Left ventricle myocardium inferior (tissue), 1 donor: ENCODE measurements at regions not wholly inside any gene's neighbourhood (a gene's known extent, or its start where the extent isn't known, plus 50 kb on each side); places are given as distances from the start of the nearest gene placed in this dataset.

Experiments used
- DNase-seq: peaks from one replicate; pipeline ENCODE4 v3.0.0-alpha.2; 2020
- H3K27ac ChIP-seq: fragments of 200-600 bp; replicated peaks from 2 replicates; pipeline ENCODE4 v1.8.0; 2021
- H3K27me3 ChIP-seq: fragments of 200-600 bp; 2 replicates; pipeline ENCODE4 v1.8.0; 2021; ENCODE audit warnings: low read depth
- H3K36me3 ChIP-seq: fragments of 200-600 bp; 2 replicates; pipeline ENCODE4 v1.8.0; 2021
- H3K4me1 ChIP-seq: fragments of 200-600 bp; 2 replicates; pipeline ENCODE4 v1.8.0; 2021
- H3K4me3 ChIP-seq: fragments of 200-600 bp; 2 replicates; pipeline ENCODE4 v1.8.0; 2021; ENCODE audit warnings: mild to moderate bottlenecking, moderate library complexity
- H3K9me3 ChIP-seq: fragments of 200-600 bp; replicated peaks from 2 replicates; pipeline ENCODE4 v1.8.0; 2021
- intact Hi-C: fragments of 100-400 bp; cut with micrococcal nuclease; formaldehyde crosslinking; loops from one replicate; pipeline ENCODE4 v1.11.0; 2022
- TF ChIP-seq, protein P1 (sequence below): fragments of 200-600 bp; IDR thresholded peaks from 2 replicates; pipeline ENCODE4 v1.8.0; 2021; ENCODE audit warnings: antibody characterized with exemption, mild to moderate bottlenecking, borderline replicate concordance
- donor health status: DM: no; HTN: yes; CAD: no; lungs with severe emphysema.

DNA sequence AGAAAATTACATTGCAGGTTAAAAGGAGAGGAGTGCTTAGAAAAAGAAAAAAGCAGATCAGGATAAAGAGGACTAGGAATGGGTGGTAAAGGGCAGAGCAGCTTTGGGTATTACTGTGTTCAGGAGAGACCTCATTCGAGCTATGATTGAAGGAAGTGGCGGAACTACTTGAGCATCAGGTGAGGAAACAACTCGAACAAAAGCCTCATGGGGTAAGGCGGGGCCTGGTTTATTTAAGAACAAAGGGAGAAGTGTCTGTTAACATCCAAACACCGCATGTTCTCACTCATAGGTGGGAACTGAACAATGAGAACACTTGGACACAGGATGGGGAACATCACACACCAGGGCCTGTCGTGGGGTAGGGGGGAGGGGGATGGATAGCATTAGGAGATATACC, 444.6 kb upstream of the CCDC196 start:
- H3K36me3 ChIP-seq, result no peaks in the 10 kb centered on the region
- no peak overlapping the region for H3K4me3 ChIP-seq
- TF ChIP-seq, protein P1, sequence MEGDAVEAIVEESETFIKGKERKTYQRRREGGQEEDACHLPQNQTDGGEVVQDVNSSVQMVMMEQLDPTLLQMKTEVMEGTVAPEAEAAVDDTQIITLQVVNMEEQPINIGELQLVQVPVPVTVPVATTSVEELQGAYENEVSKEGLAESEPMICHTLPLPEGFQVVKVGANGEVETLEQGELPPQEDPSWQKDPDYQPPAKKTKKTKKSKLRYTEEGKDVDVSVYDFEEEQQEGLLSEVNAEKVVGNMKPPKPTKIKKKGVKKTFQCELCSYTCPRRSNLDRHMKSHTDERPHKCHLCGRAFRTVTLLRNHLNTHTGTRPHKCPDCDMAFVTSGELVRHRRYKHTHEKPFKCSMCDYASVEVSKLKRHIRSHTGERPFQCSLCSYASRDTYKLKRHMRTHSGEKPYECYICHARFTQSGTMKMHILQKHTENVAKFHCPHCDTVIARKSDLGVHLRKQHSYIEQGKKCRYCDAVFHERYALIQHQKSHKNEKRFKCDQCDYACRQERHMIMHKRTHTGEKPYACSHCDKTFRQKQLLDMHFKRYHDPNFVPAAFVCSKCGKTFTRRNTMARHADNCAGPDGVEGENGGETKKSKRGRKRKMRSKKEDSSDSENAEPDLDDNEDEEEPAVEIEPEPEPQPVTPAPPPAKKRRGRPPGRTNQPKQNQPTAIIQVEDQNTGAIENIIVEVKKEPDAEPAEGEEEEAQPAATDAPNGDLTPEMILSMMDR, result no peak
- H3K27me3 ChIP-seq, result no peaks in the 10 kb centered on the region
- intact Hi-C loops, result no loop called here
- no peak for DNase-seq
- no peak overlapping the region for H3K27ac ChIP-seq
- peaks cover 28% of the 10 kb centered on the region for H3K4me1 ChIP-seq
- no peaks in the 10 kb centered on the region for H3K9me3 ChIP-seq

DNA sequence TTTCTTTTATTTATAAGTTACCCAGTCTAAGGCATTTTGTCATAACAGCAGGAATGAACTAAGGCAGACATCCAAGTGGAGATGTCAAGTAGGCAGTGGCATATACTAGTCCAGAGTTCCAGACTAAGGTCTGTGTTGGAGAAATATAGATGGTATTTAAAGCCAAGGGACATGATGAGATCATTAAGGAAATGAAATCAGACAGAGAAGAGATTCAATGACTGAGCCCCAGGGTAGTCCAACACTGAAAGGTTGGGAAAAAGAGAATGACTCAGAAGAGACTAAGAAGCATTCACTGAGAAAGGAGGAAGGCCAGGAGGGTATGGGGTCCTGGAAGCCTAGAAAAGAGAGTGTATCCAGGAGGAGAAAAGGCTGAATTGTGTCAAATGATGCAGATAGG, 442.2 kb upstream of the CCDC196 start:
- Histone ChIP-seq H3K27ac (no peak overlapping the region), H3K9me3 (no peaks in the 10 kb centered on the region)

DNA sequence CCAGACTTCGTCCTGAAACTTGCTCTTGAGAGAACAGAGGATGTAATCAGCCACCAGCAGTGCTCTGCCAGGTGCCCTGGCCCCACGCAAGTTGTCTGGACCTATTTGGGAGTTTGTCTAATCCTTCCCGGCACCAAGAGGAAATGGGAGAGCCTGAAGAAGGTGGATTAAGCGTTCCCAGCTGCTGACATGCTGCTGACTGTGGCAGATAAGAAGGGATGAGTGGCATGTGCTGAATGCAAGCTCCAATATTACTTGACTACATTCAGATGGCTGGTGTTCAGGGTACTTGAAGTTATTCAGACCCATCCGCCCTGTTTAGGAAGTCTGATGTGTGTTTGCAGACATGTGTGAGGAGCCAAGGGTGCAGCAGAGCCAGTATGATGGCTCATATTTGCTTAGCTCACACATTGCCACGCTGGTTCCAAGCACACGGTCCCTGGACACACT, 440.6 kb upstream of the CCDC196 start:
- no peaks in the 10 kb centered on the region for H3K36me3 ChIP-seq
- no peaks in the 10 kb centered on the region for H3K27me3 ChIP-seq
- peak overlapping the region; percentile 83 for H3K27ac ChIP-seq
- TF ChIP-seq, protein P1, result no peak
- DNase-seq, result peak; percentile 50
- intact Hi-C loops, result no loop called here
- H3K4me3 ChIP-seq, result no peak overlapping the region
- H3K9me3 ChIP-seq, result no peaks in the 10 kb centered on the region
- peaks cover 20% of the 10 kb centered on the region for H3K4me1 ChIP-seq

More for the DNA sequence above, 442.2 kb upstream of the CCDC196 start:
- no peak overlapping the region for H3K4me3 ChIP-seq
- no peak for DNase-seq
- intact Hi-C loops, result no loop called here
- H3K4me1 ChIP-seq, result peaks cover 20% of the 10 kb centered on the region
- H3K36me3 ChIP-seq, result no peaks in the 10 kb centered on the region
- no peaks in the 10 kb centered on the region for H3K27me3 ChIP-seq
- TF ChIP-seq, protein P1, result no peak

DNA sequence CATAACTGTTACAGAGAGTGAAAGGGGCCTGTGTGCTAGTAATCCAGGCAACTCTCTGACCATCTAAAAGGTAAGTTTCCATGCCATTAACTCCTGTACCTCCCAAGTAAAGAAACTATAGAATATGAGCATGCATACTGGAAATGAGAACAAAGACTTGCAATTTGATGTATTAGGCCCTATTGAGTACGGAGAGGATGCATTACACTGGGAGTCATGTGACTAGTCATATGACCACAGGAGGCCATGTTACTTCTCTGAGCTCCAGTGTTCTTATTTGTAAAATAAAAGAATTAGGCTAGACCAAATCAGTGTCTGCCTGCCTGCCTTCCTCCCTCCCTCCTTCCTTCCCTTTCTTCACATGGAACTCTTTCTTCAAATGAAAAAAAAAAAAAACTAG, 440.1 kb upstream of the CCDC196 start:
- H3K27ac ChIP-seq, result peak overlapping the region; percentile 83

DNA sequence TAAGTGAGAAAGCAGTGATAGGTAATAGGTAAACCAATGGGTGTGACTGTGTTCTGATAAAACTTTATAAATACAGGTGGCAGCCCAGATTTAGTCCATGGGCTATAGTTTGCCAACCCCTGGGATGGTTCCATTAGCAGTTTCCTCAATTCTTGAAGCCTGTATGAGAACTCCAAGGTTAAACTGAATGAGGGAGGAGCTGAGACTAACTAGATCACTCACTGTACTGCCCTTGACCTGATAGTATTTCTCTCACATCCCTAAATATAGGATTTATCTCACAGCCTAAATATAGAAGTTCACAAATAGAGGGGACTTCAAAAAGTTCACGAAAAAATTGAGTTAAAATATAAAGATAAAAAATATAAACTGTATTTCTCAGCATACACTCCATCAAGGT, 439.6 kb upstream of the CCDC196 start:
- peak overlapping the region; percentile 83 for H3K27ac ChIP-seq
- H3K9me3 ChIP-seq, result no peaks in the 10 kb centered on the region
- no peak overlapping the region for H3K4me3 ChIP-seq
- TF ChIP-seq, protein P1, result no peak
- intact Hi-C loops, result no loop called here
- no peak for DNase-seq
- no peaks in the 10 kb centered on the region for H3K36me3 ChIP-seq
- H3K27me3 ChIP-seq, result no peaks in the 10 kb centered on the region
- peaks cover 20% of the 10 kb centered on the region for H3K4me1 ChIP-seq

More for the DNA sequence above, 440.1 kb upstream of the CCDC196 start:
- Histone ChIP-seq H3K36me3 (no peaks in the 10 kb centered on the region), H3K27me3 (no peaks in the 10 kb centered on the region), H3K4me1 (peaks cover 20% of the 10 kb centered on the region), H3K9me3 (no peaks in the 10 kb centered on the region), H3K4me3 (no peak overlapping the region)
- DNase-seq, result no peak
- intact Hi-C loops, result no loop called here
- TF ChIP-seq, protein P1, result no peak
